ENCODE measurements at regions not wholly inside any gene's neighbourhood (a gene's known extent, or its start where the extent isn't known, plus 50 kb on each side); places are given as distances from the start of the nearest gene placed in this dataset.

DNA sequence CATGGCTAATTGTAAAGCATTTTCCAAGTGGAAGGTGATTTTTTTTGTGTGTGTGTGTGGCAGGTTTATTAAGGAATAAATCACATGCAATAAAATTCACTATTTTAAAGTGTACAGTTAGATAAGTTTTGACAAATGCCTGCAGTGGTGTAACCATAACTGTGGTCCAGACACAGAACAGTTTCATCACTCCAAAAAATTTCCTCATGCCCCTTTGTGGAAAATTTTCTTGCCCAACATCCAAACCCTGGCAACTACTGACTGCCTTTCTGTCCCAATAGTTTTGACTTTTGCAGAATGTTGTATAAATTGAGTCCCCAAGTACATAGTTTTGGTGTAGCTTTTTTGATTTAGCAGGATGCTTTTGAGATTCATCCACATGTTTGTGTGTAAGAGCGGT lies 135.1 kb upstream of the KLHL25 start:
- TF ChIP-seq FOXM1 (IDR thresholded peaks at IDR 0.05; ENCODE audit: borderline replicate concordance): no peak
- no peak for TF ChIP-seq SUZ12 (IDR thresholded peaks at IDR 0.05)
- no peak for TF ChIP-seq SP1 (IDR thresholded peaks at IDR 0.05)
- no peak for TF ChIP-seq TARDBP (IDR thresholded peaks at IDR 0.05)
- TF ChIP-seq, protein P1, sequence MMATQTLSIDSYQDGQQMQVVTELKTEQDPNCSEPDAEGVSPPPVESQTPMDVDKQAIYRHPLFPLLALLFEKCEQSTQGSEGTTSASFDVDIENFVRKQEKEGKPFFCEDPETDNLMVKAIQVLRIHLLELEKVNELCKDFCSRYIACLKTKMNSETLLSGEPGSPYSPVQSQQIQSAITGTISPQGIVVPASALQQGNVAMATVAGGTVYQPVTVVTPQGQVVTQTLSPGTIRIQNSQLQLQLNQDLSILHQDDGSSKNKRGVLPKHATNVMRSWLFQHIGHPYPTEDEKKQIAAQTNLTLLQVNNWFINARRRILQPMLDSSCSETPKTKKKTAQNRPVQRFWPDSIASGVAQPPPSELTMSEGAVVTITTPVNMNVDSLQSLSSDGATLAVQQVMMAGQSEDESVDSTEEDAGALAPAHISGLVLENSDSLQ (IDR thresholded peaks at IDR 0.05): no peak
- TF ChIP-seq L3MBTL2 (conservative IDR thresholded peaks at IDR 0.05): no peak
- TF ChIP-seq FOXK2 (IDR thresholded peaks at IDR 0.05): no peak
- TF ChIP-seq CTBP1 (IDR thresholded peaks at IDR 0.05; ENCODE audit: borderline replicate concordance): no peak
- no peak for TF ChIP-seq BHLHE40 (IDR thresholded peaks at IDR 0.05; ENCODE audit: borderline replicate concordance)
- no peak for TF ChIP-seq ELF4 (IDR thresholded peaks at IDR 0.05)

Data from HEK293T (cell line).